ENCODE measurements at regions not wholly inside any gene's neighbourhood (a gene's known extent, or its start where the extent isn't known, plus 50 kb on each side); places are given as distances from the start of the nearest gene placed in this dataset.
"Not testable (repeated sequence)": the region's sequence is repeated elsewhere in the genome, so short reads cannot be mapped to it uniquely, and the experiment has no call there.

- not testable (repeated sequence) for H3K79me2 ChIP-seq (ENCODE audit: control insufficient read depth, insufficient read depth, low read length, unreplicated experiment); H3K27ac ChIP-seq (ENCODE audit: low read depth, low read length); H2AFZ ChIP-seq (ENCODE audit: low read length, unreplicated experiment); H3K4me3 ChIP-seq (ENCODE audit: low read depth, low read length); H3K36me3 ChIP-seq (ENCODE audit: insufficient read depth, low read length); H3K27me3 ChIP-seq (ENCODE audit: insufficient read depth, low read length)
- H3K4me1 ChIP-seq (ENCODE audit: control insufficient read depth, insufficient read depth, low read length, unreplicated experiment): peaks cover 30% of the 10 kb centered on the region
These were observed 113.6 kb upstream of the NUDT12 start for GRCh38 chr5:103676198-103676597.

DNA sequence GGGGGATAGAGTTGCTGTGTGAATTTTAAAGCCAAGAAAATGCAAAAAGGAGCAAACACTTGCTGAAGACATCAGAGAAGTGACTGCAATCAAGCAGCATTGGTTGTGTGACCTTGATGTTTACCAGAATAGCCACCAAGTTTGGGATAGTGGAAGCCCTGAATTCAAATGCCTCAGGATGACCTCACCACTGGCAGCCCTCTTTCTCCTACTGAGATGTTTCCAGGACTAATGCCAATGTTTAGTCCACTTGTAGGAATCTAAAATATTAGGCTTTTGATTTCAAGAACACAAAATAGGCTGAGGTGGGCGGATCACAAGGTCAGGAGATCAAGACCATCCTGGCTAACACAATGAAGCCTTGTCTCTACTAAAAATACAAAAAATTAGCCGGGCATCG lies 112.2 kb upstream of the NUDT12 start:
- H3K4me1 ChIP-seq (ENCODE audit: control insufficient read depth, insufficient read depth, low read length, unreplicated experiment): peaks cover 30% of the 10 kb centered on the region
- no peak overlapping the region for H3K4me3 ChIP-seq (ENCODE audit: low read depth, low read length)
- H3K27me3 ChIP-seq (ENCODE audit: insufficient read depth, low read length): no peaks in the 10 kb centered on the region
- no peak overlapping the region for H2AFZ ChIP-seq (ENCODE audit: low read length, unreplicated experiment)
- no peaks in the 10 kb centered on the region for H3K36me3 ChIP-seq (ENCODE audit: insufficient read depth, low read length)
- no peak overlapping the region for H3K27ac ChIP-seq (ENCODE audit: low read depth, low read length)
- no peaks in the 10 kb centered on the region for H3K79me2 ChIP-seq (ENCODE audit: control insufficient read depth, insufficient read depth, low read length, unreplicated experiment)

DNA sequence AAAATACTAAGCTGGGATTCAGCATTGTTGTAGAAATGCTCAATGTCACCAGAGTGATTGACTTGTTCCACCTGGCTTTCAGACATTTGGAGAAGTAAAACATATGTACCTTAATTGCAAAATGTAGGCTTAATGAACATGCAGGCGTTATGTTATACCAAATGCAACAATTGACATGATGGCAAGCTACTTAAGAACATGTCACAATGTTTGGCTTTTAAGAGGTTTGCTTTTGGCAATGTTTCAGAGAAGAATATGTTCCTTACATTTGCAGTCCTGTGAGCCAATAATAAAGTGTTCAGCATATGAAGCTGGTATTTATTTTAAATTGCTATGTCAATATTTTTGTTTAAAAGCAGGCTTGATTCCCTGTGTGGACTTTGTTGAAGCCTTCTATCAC lies 111.7 kb upstream of the NUDT12 start:
- Histone ChIP-seq H3K27me3 (ENCODE audit: insufficient read depth, low read length) (no peaks in the 10 kb centered on the region), H3K4me1 (ENCODE audit: control insufficient read depth, insufficient read depth, low read length, unreplicated experiment) (peaks cover 30% of the 10 kb centered on the region), H3K36me3 (ENCODE audit: insufficient read depth, low read length) (no peaks in the 10 kb centered on the region), H3K27ac (ENCODE audit: low read depth, low read length) (no peak overlapping the region), H3K79me2 (ENCODE audit: control insufficient read depth, insufficient read depth, low read length, unreplicated experiment) (no peaks in the 10 kb centered on the region), H2AFZ (ENCODE audit: low read length, unreplicated experiment) (no peak overlapping the region), H3K4me3 (ENCODE audit: low read depth, low read length) (no peak overlapping the region)

DNA sequence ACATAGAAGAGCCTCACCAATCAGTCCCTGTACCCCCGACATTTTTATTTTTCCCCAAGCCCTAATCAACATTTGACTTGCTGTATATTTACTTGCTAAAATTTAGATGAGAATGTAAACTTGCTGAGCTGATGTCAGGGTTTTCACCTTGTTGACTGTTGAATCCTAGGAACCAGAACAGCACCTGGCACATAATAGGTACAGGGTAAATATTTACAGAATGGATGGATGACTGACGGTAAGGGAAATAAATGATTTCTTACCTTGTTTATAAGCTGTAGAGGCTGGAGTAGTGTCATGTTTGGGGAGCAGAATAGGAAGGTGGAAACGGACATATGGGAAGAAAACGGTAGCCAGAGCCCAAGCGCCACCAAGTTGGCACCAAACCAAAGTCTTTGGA lies 107.0 kb upstream of the NUDT12 start:
- H3K4me1 ChIP-seq (ENCODE audit: control insufficient read depth, insufficient read depth, low read length, unreplicated experiment): peaks cover 24% of the 10 kb centered on the region
- no peak overlapping the region for H2AFZ ChIP-seq (ENCODE audit: low read length, unreplicated experiment)
- H3K4me3 ChIP-seq (ENCODE audit: low read depth, low read length): no peak overlapping the region
- no peaks in the 10 kb centered on the region for H3K27me3 ChIP-seq (ENCODE audit: insufficient read depth, low read length)
- H3K27ac ChIP-seq (ENCODE audit: low read depth, low read length): no peak overlapping the region
- no peaks in the 10 kb centered on the region for H3K79me2 ChIP-seq (ENCODE audit: control insufficient read depth, insufficient read depth, low read length, unreplicated experiment)
- no peaks in the 10 kb centered on the region for H3K36me3 ChIP-seq (ENCODE audit: insufficient read depth, low read length)

GRCh38 chr5:103668281-103668680 lies 105.7 kb upstream of the NUDT12 start:
- Histone ChIP-seq H3K27me3 (ENCODE audit: insufficient read depth, low read length) (no peaks in the 10 kb centered on the region), H2AFZ (ENCODE audit: low read length, unreplicated experiment) (no peak overlapping the region), H3K4me3 (ENCODE audit: low read depth, low read length) (no peak overlapping the region), H3K4me1 (ENCODE audit: control insufficient read depth, insufficient read depth, low read length, unreplicated experiment) (peaks cover 18% of the 10 kb centered on the region), H3K27ac (ENCODE audit: low read depth, low read length) (no peak overlapping the region), H3K36me3 (ENCODE audit: insufficient read depth, low read length) (no peaks in the 10 kb centered on the region), H3K79me2 (ENCODE audit: control insufficient read depth, insufficient read depth, low read length, unreplicated experiment) (no peaks in the 10 kb centered on the region)

DNA sequence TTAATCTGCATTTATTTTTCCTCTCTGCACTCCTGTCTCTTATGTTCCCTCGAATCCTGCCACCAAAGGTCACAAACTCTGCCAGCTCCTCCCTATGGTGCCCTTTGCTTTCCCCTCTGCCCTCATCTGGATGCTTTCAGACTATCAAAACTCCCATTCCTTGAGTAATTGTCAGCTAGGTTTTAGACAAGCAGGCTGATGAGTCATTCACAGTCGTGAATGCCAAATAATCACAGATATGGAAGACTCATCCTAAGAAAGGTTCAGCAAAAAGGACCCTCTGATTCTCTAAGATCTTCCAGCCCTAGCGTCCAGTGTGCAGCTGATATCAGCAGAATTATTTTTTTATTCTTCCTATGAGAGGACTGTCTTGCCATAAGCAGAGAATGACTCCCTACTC lies 104.5 kb upstream of the NUDT12 start:
- no peak overlapping the region for H2AFZ ChIP-seq (ENCODE audit: low read length, unreplicated experiment)

GRCh38 chr5:103657301-103657700 lies 94.7 kb upstream of the NUDT12 start:
- Histone ChIP-seq H3K27me3 (ENCODE audit: insufficient read depth, low read length) (no peaks in the 10 kb centered on the region), H3K27ac (ENCODE audit: low read depth, low read length) (no peak overlapping the region), H3K36me3 (ENCODE audit: insufficient read depth, low read length) (no peaks in the 10 kb centered on the region), H3K4me1 (ENCODE audit: control insufficient read depth, insufficient read depth, low read length, unreplicated experiment) (no peaks in the 10 kb centered on the region), H2AFZ (ENCODE audit: low read length, unreplicated experiment) (no peak overlapping the region), H3K79me2 (ENCODE audit: control insufficient read depth, insufficient read depth, low read length, unreplicated experiment) (no peaks in the 10 kb centered on the region), H3K4me3 (ENCODE audit: low read depth, low read length) (no peak overlapping the region)

More for the DNA sequence above, 104.5 kb upstream of the NUDT12 start:
- Histone ChIP-seq H3K79me2 (ENCODE audit: control insufficient read depth, insufficient read depth, low read length, unreplicated experiment) (no peaks in the 10 kb centered on the region), H3K27me3 (ENCODE audit: insufficient read depth, low read length) (no peaks in the 10 kb centered on the region), H3K27ac (ENCODE audit: low read depth, low read length) (no peak overlapping the region), H3K4me3 (ENCODE audit: low read depth, low read length) (no peak overlapping the region), H3K4me1 (ENCODE audit: control insufficient read depth, insufficient read depth, low read length, unreplicated experiment) (peaks cover 18% of the 10 kb centered on the region), H3K36me3 (ENCODE audit: insufficient read depth, low read length) (no peaks in the 10 kb centered on the region)

- Histone ChIP-seq H3K27ac (ENCODE audit: low read depth, low read length) (no peak overlapping the region), H3K4me1 (ENCODE audit: control insufficient read depth, insufficient read depth, low read length, unreplicated experiment) (no peaks in the 10 kb centered on the region), H2AFZ (ENCODE audit: low read length, unreplicated experiment) (no peak overlapping the region), H3K79me2 (ENCODE audit: control insufficient read depth, insufficient read depth, low read length, unreplicated experiment) (no peaks in the 10 kb centered on the region), H3K36me3 (ENCODE audit: insufficient read depth, low read length) (no peaks in the 10 kb centered on the region), H3K27me3 (ENCODE audit: insufficient read depth, low read length) (no peaks in the 10 kb centered on the region), H3K4me3 (ENCODE audit: low read depth, low read length) (no peak overlapping the region)
These were observed 85.5 kb upstream of the NUDT12 start for GRCh38 chr5:103648086-103648485.

DNA sequence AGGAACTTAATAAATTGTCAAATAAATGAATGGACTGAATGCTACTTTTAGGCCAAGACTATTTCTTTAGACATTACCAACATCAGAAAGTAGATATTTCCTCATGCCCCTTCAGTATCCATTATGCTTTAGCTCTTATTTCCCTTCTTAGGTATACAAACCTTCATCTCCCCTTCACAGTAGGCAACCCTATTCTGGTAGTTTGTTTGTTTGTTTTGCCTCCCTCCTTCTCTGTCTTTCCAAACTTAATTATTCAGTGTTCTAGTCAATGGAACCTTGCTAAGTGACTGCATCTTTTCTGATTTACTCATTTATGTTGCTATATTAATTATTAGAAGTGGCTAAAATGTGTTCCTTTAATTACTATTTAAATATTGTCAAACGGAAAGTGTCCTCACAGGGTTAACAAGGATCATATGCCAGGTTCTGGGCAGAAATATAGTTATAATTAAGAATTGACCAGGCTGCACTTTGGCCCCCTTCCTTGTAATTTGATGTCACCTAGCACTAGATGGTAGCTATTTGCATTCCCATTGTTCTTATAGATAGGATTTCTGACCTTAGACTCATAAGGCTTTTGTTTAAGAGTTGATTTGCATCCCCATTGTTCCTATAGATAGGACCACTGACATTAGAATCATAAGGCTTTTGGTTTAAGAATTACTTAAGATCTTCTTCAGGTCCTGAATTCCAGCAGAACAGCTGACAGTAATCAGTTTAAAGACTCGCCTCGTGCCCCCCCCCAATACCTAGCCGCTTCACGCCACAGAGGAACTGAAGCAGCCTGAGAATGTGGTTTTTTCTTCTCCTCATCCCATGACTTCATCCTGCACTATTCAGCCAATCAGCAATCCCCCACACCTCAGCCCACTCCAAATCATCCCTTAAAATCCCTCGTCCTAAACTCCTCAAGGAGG lies 84.4 kb upstream of the NUDT12 start:
- no peaks in the 10 kb centered on the region for H3K27me3 ChIP-seq (ENCODE audit: insufficient read depth, low read length)
- H3K4me3 ChIP-seq (ENCODE audit: low read depth, low read length): no peak overlapping the region
- no peaks in the 10 kb centered on the region for H3K36me3 ChIP-seq (ENCODE audit: insufficient read depth, low read length)
- no peaks in the 10 kb centered on the region for H3K4me1 ChIP-seq (ENCODE audit: control insufficient read depth, insufficient read depth, low read length, unreplicated experiment)
- H3K79me2 ChIP-seq (ENCODE audit: control insufficient read depth, insufficient read depth, low read length, unreplicated experiment): no peaks in the 10 kb centered on the region
- no peak overlapping the region for H3K27ac ChIP-seq (ENCODE audit: low read depth, low read length)
- no peak overlapping the region for H2AFZ ChIP-seq (ENCODE audit: low read length, unreplicated experiment)

DNA sequence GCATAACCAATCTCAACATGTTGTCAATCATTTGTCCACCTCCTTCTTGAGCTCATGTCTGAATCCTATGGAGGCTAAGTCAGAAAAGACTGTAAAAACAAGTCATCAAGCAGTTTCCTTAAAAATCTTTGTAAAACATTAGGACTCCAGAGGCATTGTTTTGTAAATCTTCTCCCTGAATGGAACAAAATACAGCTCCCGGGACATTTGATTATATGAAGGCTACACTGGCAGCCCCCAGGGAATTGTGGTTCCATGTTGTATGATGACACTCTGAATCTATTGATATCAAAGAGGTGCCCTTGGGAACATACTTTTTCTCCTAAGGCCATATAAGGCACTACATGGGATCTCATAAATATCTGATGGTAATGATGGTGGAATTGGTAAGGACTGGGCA lies 83.2 kb upstream of the NUDT12 start:
- Histone ChIP-seq H3K27me3 (ENCODE audit: insufficient read depth, low read length) (no peaks in the 10 kb centered on the region), H3K79me2 (ENCODE audit: control insufficient read depth, insufficient read depth, low read length, unreplicated experiment) (no peaks in the 10 kb centered on the region), H3K4me1 (ENCODE audit: control insufficient read depth, insufficient read depth, low read length, unreplicated experiment) (no peaks in the 10 kb centered on the region), H3K27ac (ENCODE audit: low read depth, low read length) (no peak overlapping the region), H2AFZ (ENCODE audit: low read length, unreplicated experiment) (no peak overlapping the region), H3K4me3 (ENCODE audit: low read depth, low read length) (no peak overlapping the region), H3K36me3 (ENCODE audit: insufficient read depth, low read length) (no peaks in the 10 kb centered on the region)

DNA sequence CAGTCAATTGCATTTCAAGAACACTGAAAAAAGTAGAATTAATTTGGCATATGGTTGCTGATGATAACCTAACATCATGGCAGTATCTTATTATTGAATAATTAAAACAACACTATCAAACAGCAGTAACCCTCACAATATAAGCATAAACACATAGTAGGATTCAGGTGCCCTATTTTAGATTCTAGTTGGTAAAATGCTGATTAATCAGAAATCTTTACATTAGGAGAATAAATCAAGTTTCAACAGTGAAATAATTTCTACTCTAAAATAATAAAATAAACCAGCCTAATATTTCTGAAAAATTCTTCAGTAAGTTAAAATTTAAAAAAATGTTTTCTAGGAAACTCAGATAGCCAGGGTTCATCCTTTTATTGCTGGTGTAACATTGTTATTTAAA lies 76.4 kb upstream of the NUDT12 start:
- no peaks in the 10 kb centered on the region for H3K36me3 ChIP-seq (ENCODE audit: insufficient read depth, low read length)
- no peak overlapping the region for H2AFZ ChIP-seq (ENCODE audit: low read length, unreplicated experiment)
- no peaks in the 10 kb centered on the region for H3K27me3 ChIP-seq (ENCODE audit: insufficient read depth, low read length)
- H3K27ac ChIP-seq (ENCODE audit: low read depth, low read length): no peak overlapping the region
- no peaks in the 10 kb centered on the region for H3K79me2 ChIP-seq (ENCODE audit: control insufficient read depth, insufficient read depth, low read length, unreplicated experiment)
- H3K4me1 ChIP-seq (ENCODE audit: control insufficient read depth, insufficient read depth, low read length, unreplicated experiment): no peaks in the 10 kb centered on the region
- H3K4me3 ChIP-seq (ENCODE audit: low read depth, low read length): no peak overlapping the region

All from ACC112 (cell line).